Parathyroid adenoma (tissue), 2 donors: ENCODE measurements at regions not wholly inside any gene's neighbourhood (a gene's known extent, or its start where the extent isn't known, plus 50 kb on each side); places are given as distances from the start of the nearest gene placed in this dataset.
"Not testable (repeated sequence)": the region's sequence is repeated elsewhere in the genome, so short reads cannot be mapped to it uniquely, and the experiment has no call there.

Source experiments
- H2AFZ ChIP-seq: fragments of 300-600 bp; sonication (generic); one replicate; pipeline ENCODE4 v1.7.0; 2017; ENCODE audit warnings: antibody characterized with exemption, mild to moderate bottlenecking
- H3K27ac ChIP-seq: fragments of 300-600 bp; sonication (generic); one replicate; pipeline ENCODE4 v1.7.0; 2017
- H3K27me3 ChIP-seq: fragments of 300-600 bp; sonication (generic); one replicate; pipeline ENCODE4 v1.7.0; 2017; ENCODE audit warnings: low read length; ENCODE audit not compliant: control insufficient read depth, insufficient read depth
- H3K36me3 ChIP-seq: fragments of 300-600 bp; sonication (generic); one replicate; pipeline ENCODE4 v1.7.0; 2017; ENCODE audit warnings: low read length; ENCODE audit not compliant: control insufficient read depth, insufficient read depth
- H3K4me1 ChIP-seq: fragments of 300-600 bp; sonication (generic); one replicate; pipeline ENCODE4 v1.7.0; 2017; ENCODE audit warnings: control low read depth
- H3K4me2 ChIP-seq: fragments of 300-600 bp; sonication (generic); one replicate; pipeline ENCODE4 v1.7.0; 2017; ENCODE audit warnings: low read length
- H3K4me3 ChIP-seq: fragments of 300-600 bp; sonication (generic); one replicate; pipeline ENCODE4 v1.7.0; 2017; ENCODE audit warnings: low read depth, low read length
- H3K79me2 ChIP-seq: fragments of 300-600 bp; sonication (generic); one replicate; pipeline ENCODE4 v1.7.0; 2017; ENCODE audit warnings: control low read depth
- H3K9ac ChIP-seq: fragments of 300-600 bp; sonication (generic); one replicate; pipeline ENCODE4 v1.7.0; 2017; ENCODE audit warnings: mild to moderate bottlenecking
- H3K9me3 ChIP-seq: fragments of 300-600 bp; sonication (generic); one replicate; pipeline ENCODE4 v1.7.0; 2017; ENCODE audit warnings: low read length; ENCODE audit not compliant: control insufficient read depth
- TF ChIP-seq, protein P1 (sequence below): fragments of 300-600 bp; sonication (generic); IDR thresholded peaks from one replicate; pipeline ENCODE4 v1.7.0; 2017; ENCODE audit warnings: antibody characterized with exemption, mild to moderate bottlenecking
- donor health status: primary hyperparathyroidism.

- Histone ChIP-seq H3K4me3 (no peak overlapping the region), H3K9me3 (no peaks in the 10 kb centered on the region), H3K9ac (no peak overlapping the region), H3K79me2 (no peaks in the 10 kb centered on the region), H3K27ac (no peak overlapping the region), H3K4me1 (no peaks in the 10 kb centered on the region), H3K36me3 (peaks cover 4% of the 10 kb centered on the region), H3K4me2 (no peak overlapping the region), H2AFZ (no peak overlapping the region), H3K27me3 (no peaks in the 10 kb centered on the region)
- TF ChIP-seq, protein P1, sequence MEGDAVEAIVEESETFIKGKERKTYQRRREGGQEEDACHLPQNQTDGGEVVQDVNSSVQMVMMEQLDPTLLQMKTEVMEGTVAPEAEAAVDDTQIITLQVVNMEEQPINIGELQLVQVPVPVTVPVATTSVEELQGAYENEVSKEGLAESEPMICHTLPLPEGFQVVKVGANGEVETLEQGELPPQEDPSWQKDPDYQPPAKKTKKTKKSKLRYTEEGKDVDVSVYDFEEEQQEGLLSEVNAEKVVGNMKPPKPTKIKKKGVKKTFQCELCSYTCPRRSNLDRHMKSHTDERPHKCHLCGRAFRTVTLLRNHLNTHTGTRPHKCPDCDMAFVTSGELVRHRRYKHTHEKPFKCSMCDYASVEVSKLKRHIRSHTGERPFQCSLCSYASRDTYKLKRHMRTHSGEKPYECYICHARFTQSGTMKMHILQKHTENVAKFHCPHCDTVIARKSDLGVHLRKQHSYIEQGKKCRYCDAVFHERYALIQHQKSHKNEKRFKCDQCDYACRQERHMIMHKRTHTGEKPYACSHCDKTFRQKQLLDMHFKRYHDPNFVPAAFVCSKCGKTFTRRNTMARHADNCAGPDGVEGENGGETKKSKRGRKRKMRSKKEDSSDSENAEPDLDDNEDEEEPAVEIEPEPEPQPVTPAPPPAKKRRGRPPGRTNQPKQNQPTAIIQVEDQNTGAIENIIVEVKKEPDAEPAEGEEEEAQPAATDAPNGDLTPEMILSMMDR: no peak
Measured at GRCh38 chr5:152723482-152723881, 318.4 kb upstream of the NMUR2 start.

- H3K4me3 ChIP-seq: no peak overlapping the region
- H3K9me3 ChIP-seq: no peaks in the 10 kb centered on the region
- H3K36me3 ChIP-seq: no peaks in the 10 kb centered on the region
- H2AFZ ChIP-seq: no peak overlapping the region
- no peak overlapping the region for H3K27ac ChIP-seq
- no peaks in the 10 kb centered on the region for H3K4me1 ChIP-seq
- no peak overlapping the region for H3K9ac ChIP-seq
- no peaks in the 10 kb centered on the region for H3K27me3 ChIP-seq
- no peaks in the 10 kb centered on the region for H3K79me2 ChIP-seq
- TF ChIP-seq, protein P1: no peak
- no peak overlapping the region for H3K4me2 ChIP-seq
Measured at GRCh38 chr5:152730176-152730575, 325.1 kb upstream of the NMUR2 start.

GRCh38 chr5:152736906-152737305, 331.8 kb upstream of the NMUR2 start:
- TF ChIP-seq, protein P1: no peak
- no peaks in the 10 kb centered on the region for H3K36me3 ChIP-seq
- H3K4me1 ChIP-seq: no peaks in the 10 kb centered on the region
- no peak overlapping the region for H3K9ac ChIP-seq
- H3K79me2 ChIP-seq: no peaks in the 10 kb centered on the region
- H3K27me3 ChIP-seq: no peaks in the 10 kb centered on the region
- H3K4me3 ChIP-seq: no peak overlapping the region
- H3K9me3 ChIP-seq: no peaks in the 10 kb centered on the region
- no peak overlapping the region for H3K27ac ChIP-seq
- no peak overlapping the region for H3K4me2 ChIP-seq
- H2AFZ ChIP-seq: no peak overlapping the region

DNA sequence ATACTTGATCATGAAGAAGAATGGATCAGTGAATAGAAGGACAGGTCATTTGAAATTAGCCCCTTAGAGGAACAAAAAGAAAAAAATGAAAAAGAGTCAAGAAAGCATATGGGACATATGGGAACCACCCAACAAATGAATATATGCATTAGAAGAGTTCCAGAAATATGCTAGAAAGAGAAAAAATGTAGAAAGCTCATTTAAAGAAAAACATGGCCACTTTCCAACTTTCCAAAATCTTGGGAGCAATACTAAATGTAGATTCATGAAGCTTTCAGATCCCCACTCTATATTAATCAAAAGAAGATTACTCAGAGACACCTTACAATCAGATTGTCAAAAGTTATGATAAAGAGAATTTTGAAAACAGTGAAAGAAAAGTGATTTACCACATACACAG, 334.8 kb upstream of the NMUR2 start:
- Histone ChIP-seq H2AFZ (no peak overlapping the region), H3K79me2 (no peaks in the 10 kb centered on the region), H3K27me3 (no peaks in the 10 kb centered on the region), H3K4me3 (no peak overlapping the region), H3K4me1 (no peaks in the 10 kb centered on the region), H3K9me3 (no peaks in the 10 kb centered on the region), H3K36me3 (no peaks in the 10 kb centered on the region), H3K27ac (no peak overlapping the region), H3K9ac (no peak overlapping the region), H3K4me2 (no peak overlapping the region)
- TF ChIP-seq, protein P1: no peak

DNA sequence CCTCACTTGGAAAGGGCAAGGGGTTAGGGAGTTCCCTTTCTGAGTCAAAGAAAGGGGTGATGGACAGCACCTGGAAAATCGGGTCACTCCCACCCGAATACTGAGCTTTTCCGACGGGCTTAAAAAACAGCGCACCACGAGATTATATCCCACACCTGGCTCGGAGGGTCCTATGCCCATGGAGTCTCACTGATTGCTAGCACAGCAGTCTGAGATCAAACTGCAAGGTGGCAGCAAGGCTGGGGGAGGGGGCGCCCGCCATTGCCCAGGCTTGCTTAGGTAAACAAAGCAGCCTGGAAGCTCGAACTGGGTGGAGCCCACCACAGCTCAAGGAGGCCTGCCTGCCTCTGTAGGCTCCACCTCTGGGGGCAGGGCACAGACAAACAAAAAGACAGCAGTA, 336.0 kb upstream of the NMUR2 start:
- not testable (repeated sequence) for H3K27me3 ChIP-seq, H3K4me2 ChIP-seq, H3K36me3 ChIP-seq, H3K79me2 ChIP-seq, H3K9me3 ChIP-seq, H2AFZ ChIP-seq, H3K4me1 ChIP-seq, H3K27ac ChIP-seq, H3K9ac ChIP-seq, H3K4me3 ChIP-seq

DNA sequence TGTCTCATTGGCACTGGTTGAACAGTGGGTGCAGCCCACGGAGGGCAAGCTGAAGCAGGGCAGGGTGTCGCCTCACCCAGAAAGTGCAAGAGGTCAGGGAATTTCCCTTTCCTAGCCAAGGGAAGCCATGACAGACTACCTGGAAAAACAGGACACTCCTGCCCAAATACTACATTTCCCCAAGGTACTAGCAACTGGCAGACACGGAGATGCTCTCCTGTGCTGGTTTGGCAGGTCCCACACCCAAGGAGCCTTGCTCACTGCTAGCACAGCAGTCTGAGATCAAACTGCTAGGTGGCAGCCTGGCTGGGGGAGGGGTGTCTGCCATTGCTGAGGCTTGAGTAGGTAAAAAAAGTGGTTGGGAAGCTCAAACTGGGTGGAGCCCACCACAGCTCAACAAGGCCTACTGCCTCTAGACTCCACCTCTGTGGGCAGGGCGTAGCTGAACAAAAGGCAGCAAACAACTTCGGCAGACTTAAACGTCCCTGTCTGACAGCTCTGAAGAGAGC, 382.7 kb upstream of the NMUR2 start:
- not testable (repeated sequence) for H3K27ac ChIP-seq, H3K9me3 ChIP-seq, H3K4me3 ChIP-seq, H3K27me3 ChIP-seq, H3K9ac ChIP-seq, H2AFZ ChIP-seq, H3K4me2 ChIP-seq, H3K79me2 ChIP-seq, H3K36me3 ChIP-seq, H3K4me1 ChIP-seq
